HT1080 (cell line): ENCODE measurements at regions not wholly inside any gene's neighbourhood (a gene's known extent, or its start where the extent isn't known, plus 50 kb on each side); places are given as distances from the start of the nearest gene placed in this dataset.
"Not testable (repeated sequence)": the region's sequence is repeated elsewhere in the genome, so short reads cannot be mapped to it uniquely, and the experiment has no call there.

Experiments used
- DNase-seq: peaks from one replicate; pipeline ENCODE4 v3.0.0-alpha.2; 2015; ENCODE audit warnings: low read depth

- no peak for DNase-seq
Observed at GRCh38 chr14:87434011-87434410, 559.0 kb downstream of the GALC start.

- no peak for DNase-seq
Observed at GRCh38 chr14:87432698-87433097, 560.3 kb downstream of the GALC start.

- DNase-seq: peak; percentile 72
Observed at GRCh38 chr14:87430810-87431209, 562.2 kb downstream of the GALC start.

GRCh38 chr14:87430214-87430613 is 562.8 kb downstream of the GALC start:
- DNase-seq: no peak

- no peak for DNase-seq
Observed at GRCh38 chr14:87419925-87420324, 573.1 kb downstream of the GALC start.

- DNase-seq: no peak
Observed at GRCh38 chr14:87411370-87411769, 581.6 kb downstream of the GALC start.

GRCh38 chr14:87409393-87409792 is 583.6 kb downstream of the GALC start:
- DNase-seq: peak; percentile 48

- no peak for DNase-seq
Observed at GRCh38 chr14:87407344-87407743, 585.6 kb downstream of the GALC start.

GRCh38 chr14:87405563-87405962 is 587.4 kb downstream of the GALC start:
- no peak for DNase-seq

- DNase-seq: no peak
Observed at GRCh38 chr14:87397499-87397898, 595.5 kb downstream of the GALC start.

GRCh38 chr14:87391066-87391465 is 601.9 kb downstream of the GALC start:
- DNase-seq: peak; percentile 16

GRCh38 chr14:87388946-87389345 is 604.0 kb downstream of the GALC start:
- no peak for DNase-seq

GRCh38 chr14:87387806-87388205 is 605.2 kb downstream of the GALC start:
- DNase-seq: no peak

- no peak for DNase-seq
Observed at GRCh38 chr14:87386524-87386923, 606.5 kb downstream of the GALC start.

GRCh38 chr14:87380054-87380453 is 612.9 kb downstream of the GALC start:
- DNase-seq: no peak

- no peak for DNase-seq
Observed at GRCh38 chr14:87368751-87369150, 624.2 kb downstream of the GALC start.

- not testable (repeated sequence) for DNase-seq
Observed at GRCh38 chr14:87360246-87360645, 632.7 kb downstream of the GALC start.

- DNase-seq: no peak
Observed at GRCh38 chr14:87351007-87351406, 642.0 kb downstream of the GALC start.

- DNase-seq: no peak
Observed at GRCh38 chr14:87349921-87350320, 643.1 kb downstream of the GALC start.

- no peak for DNase-seq
Observed at GRCh38 chr14:87343652-87344051, 649.3 kb downstream of the GALC start.

- DNase-seq: peak; percentile 42
Observed at GRCh38 chr14:87334997-87335685, 657.8 kb downstream of the GALC start.

- DNase-seq: peak; percentile 13
Observed at GRCh38 chr14:87331991-87332390, 661.0 kb downstream of the GALC start.

- DNase-seq: no peak
Observed at GRCh38 chr14:87325741-87326140, 667.2 kb downstream of the GALC start.

- no peak for DNase-seq
Observed at GRCh38 chr14:87323191-87323590, 669.8 kb downstream of the GALC start.
